ENCODE measurements at regions not wholly inside any gene's neighbourhood (a gene's known extent, or its start where the extent isn't known, plus 50 kb on each side); places are given as distances from the start of the nearest gene placed in this dataset.

DNA sequence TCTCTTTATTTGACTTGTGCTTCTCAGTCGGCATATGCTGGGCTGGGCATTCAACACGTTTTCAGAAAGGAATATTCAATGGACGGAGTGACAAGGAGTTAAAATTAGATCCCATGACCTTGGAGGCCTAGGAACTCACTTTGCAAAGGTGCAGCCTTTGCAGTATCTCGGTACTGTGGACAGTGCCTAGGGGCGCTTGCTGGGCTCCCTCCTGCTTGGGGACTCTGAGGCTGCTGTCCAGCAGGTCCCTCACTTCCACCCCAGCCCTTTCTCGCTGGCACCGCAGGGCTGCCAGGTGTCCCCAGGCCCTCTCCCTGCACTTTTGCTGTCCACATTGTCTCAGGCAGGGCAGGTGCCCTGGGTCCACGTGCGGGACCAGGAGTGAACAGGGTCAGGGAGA lies 255.5 kb upstream of the B3GAT1 start:
- Histone ChIP-seq H3K9me3 (no peaks in the 10 kb centered on the region), H3K27ac (no peak overlapping the region), H3K36me3 (no peaks in the 10 kb centered on the region), H3K4me3 (no peak overlapping the region), H3K4me1 (no peaks in the 10 kb centered on the region), H3K27me3 (no peaks in the 10 kb centered on the region)
- DNase-seq, result no peak
- TF ChIP-seq, protein P1, sequence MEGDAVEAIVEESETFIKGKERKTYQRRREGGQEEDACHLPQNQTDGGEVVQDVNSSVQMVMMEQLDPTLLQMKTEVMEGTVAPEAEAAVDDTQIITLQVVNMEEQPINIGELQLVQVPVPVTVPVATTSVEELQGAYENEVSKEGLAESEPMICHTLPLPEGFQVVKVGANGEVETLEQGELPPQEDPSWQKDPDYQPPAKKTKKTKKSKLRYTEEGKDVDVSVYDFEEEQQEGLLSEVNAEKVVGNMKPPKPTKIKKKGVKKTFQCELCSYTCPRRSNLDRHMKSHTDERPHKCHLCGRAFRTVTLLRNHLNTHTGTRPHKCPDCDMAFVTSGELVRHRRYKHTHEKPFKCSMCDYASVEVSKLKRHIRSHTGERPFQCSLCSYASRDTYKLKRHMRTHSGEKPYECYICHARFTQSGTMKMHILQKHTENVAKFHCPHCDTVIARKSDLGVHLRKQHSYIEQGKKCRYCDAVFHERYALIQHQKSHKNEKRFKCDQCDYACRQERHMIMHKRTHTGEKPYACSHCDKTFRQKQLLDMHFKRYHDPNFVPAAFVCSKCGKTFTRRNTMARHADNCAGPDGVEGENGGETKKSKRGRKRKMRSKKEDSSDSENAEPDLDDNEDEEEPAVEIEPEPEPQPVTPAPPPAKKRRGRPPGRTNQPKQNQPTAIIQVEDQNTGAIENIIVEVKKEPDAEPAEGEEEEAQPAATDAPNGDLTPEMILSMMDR (IDR thresholded peaks at IDR 0.05), result no peak
- TF ChIP-seq POLR2A (IDR thresholded peaks at IDR 0.05), result no peak
- intact Hi-C loops (cut with DNase I; ENCODE audit: low total_unique reads), result no loop called here

DNA sequence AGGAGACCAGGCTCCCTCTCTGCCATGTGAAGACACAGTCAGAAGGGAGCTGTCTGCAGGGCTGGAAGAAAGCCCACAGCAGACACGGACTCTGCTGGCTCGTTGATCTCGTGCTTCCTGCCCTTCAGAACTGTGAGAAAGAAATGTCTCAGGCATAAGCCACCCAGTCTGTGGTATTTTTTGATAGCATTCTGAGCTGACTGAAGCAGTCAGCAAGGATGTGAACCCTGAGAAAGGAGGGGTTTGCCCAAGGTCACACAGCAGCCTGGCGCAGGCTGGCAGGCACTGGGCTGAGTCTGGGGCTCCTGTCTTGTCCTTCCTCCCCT lies 255.1 kb upstream of the B3GAT1 start:
- Histone ChIP-seq H3K4me1 (no peaks in the 10 kb centered on the region), H3K36me3 (no peaks in the 10 kb centered on the region), H3K27ac (no peak overlapping the region), H3K27me3 (no peaks in the 10 kb centered on the region), H3K9me3 (no peaks in the 10 kb centered on the region), H3K4me3 (no peak overlapping the region)
- no peak for TF ChIP-seq POLR2A (IDR thresholded peaks at IDR 0.05)
- TF ChIP-seq, protein P1 (IDR thresholded peaks at IDR 0.05), result no peak
- DNase-seq, result no peak
- intact Hi-C loops (cut with DNase I; ENCODE audit: low total_unique reads), result no loop called here

DNA sequence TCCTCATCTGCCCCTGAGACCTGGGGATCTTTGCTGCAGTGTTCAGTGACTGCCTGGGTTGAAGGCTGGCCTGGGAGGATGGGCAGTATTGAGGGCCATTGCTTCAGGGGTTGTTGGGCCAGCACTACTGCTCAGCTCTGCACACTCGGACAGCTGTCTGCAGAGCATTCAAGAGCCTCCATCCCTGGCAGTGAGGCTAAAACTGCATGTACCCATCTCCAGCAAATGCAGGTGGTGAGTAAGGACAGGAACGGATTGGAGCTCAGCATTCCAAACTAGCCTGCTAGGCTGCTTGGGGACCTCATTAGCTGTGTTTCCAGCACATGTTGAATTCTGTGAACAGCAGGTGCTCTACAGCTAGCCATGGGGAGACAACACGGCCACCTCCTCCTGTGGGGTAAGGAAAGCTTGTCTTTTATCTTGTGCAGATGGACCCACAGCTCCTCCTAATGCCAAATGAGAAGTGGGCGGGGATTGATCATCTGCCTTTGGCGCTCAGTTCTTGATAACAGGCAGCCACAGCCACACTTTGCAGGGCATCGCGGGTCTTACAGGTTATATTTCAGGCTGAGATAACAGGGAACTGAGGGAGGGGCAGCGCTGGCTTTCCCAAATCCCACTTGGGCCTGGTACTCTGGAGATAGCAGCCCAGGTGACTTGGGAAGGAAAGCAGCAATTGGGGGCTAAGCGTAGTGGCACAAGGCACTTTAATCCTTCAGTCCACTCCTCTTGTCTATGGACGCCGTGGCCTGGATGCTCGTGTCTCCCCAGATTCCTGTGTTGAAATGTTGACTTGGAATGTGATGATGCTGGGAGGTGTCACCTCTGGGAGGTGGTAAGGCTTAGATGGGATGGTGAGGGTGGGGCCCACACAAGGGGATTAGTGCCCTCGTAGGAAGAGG lies 254.5 kb upstream of the B3GAT1 start:
- no peak for DNase-seq
- intact Hi-C loops (cut with DNase I; ENCODE audit: low total_unique reads), result no loop called here
- Histone ChIP-seq H3K27ac (no peak overlapping the region), H3K9me3 (no peaks in the 10 kb centered on the region), H3K4me3 (no peak overlapping the region), H3K36me3 (no peaks in the 10 kb centered on the region), H3K4me1 (no peaks in the 10 kb centered on the region), H3K27me3 (no peaks in the 10 kb centered on the region)
- TF ChIP-seq, protein P1 (IDR thresholded peaks at IDR 0.05), result no peak
- no peak for TF ChIP-seq POLR2A (IDR thresholded peaks at IDR 0.05)

DNA sequence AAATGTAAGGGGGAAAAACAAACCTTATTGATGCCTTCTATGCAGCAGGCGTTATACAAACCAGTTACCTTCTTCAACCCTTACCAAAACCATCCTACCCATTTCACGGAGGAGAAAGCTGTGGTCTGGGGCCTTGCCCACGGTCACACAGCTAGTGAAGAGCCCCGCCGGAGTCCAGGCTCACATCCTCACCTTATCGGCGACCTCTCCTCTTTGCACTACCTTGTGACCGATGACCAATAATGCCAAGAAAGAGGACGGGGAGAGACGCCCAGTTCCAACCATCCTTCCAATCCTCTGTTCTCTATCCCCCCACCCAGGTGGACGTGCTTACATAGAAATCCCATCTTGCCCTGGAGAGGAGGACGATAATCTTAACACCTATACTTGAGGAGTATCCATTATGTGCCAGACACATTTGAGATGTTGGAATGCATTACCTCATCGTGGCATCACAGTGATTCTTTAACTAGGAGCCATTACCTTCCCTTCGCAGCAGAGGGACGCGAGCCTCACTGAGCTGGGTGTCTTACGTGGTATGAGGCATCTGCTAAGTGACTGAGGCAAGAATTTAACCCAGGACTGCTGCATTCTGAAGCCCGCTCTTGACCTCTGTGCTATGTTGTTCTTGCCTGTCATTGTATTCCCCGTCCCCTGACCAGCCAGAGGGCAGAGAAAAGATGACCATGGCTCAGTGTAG lies 253.7 kb upstream of the B3GAT1 start:
- intact Hi-C loops (cut with DNase I; ENCODE audit: low total_unique reads), result no loop called here
- no peaks in the 10 kb centered on the region for H3K9me3 ChIP-seq
- TF ChIP-seq, protein P1 (IDR thresholded peaks at IDR 0.05), result no peak
- TF ChIP-seq POLR2A (IDR thresholded peaks at IDR 0.05), result no peak
- no peaks in the 10 kb centered on the region for H3K27me3 ChIP-seq
- no peak overlapping the region for H3K27ac ChIP-seq
- H3K4me3 ChIP-seq, result no peak overlapping the region
- H3K36me3 ChIP-seq, result no peaks in the 10 kb centered on the region
- no peak for DNase-seq
- no peaks in the 10 kb centered on the region for H3K4me1 ChIP-seq

DNA sequence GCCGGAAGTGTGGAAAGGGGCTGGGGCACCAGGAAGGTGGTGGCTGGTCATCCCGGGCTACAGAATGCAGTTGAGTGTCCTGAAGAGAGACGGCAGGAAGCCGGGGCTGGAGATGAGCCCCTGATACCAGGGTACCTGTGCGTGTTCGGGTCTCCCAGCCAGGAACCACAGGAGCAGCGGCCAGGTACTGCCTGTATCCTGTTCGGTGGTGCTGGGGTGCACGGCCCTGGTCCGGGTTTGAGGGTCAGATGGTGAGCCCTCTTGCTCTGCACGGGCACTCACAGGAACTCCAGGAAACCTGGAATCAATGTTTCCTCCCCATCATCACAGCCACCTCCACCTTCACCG lies 253.1 kb upstream of the B3GAT1 start:
- TF ChIP-seq, protein P1 (IDR thresholded peaks at IDR 0.05), result no peak
- TF ChIP-seq POLR2A (IDR thresholded peaks at IDR 0.05), result no peak
- H3K4me1 ChIP-seq, result no peaks in the 10 kb centered on the region
- H3K27ac ChIP-seq, result no peak overlapping the region
- intact Hi-C loops (cut with DNase I; ENCODE audit: low total_unique reads), result no loop called here
- no peaks in the 10 kb centered on the region for H3K9me3 ChIP-seq
- no peak overlapping the region for H3K4me3 ChIP-seq
- no peaks in the 10 kb centered on the region for H3K27me3 ChIP-seq
- DNase-seq, result no peak
- no peaks in the 10 kb centered on the region for H3K36me3 ChIP-seq

Data from uterus (tissue), 3 donors.